GM19025 (cell line): ENCODE measurements at regions not wholly inside any gene's neighbourhood (a gene's known extent, or its start where the extent isn't known, plus 50 kb on each side); places are given as distances from the start of the nearest gene placed in this dataset.

Experiments used
- ATAC-seq: cut with Tn5 transposase; IDR thresholded peaks from one replicate; pipeline ENCODE4 v1.9.1; 2021; ENCODE audit warnings: mild to moderate bottlenecking, low read depth, moderate library complexity; ENCODE audit not compliant: unreplicated experiment

- no peak for ATAC-seq
Measured at GRCh38 chr17:33511670-33512069, 218.6 kb upstream of the ASIC2 start.

GRCh38 chr17:33512113-33512512 lies 219.0 kb upstream of the ASIC2 start:
- no peak for ATAC-seq

- no peak for ATAC-seq
Measured at GRCh38 chr17:33513769-33514168, 220.7 kb upstream of the ASIC2 start.

- no peak for ATAC-seq
Measured at GRCh38 chr17:33514369-33514768, 221.3 kb upstream of the ASIC2 start.

GRCh38 chr17:33515974-33516373 lies 222.9 kb upstream of the ASIC2 start:
- no peak for ATAC-seq

- ATAC-seq: no peak
Measured at GRCh38 chr17:33516645-33517044, 223.6 kb upstream of the ASIC2 start.

- no peak for ATAC-seq
Measured at GRCh38 chr17:33517746-33518145, 224.7 kb upstream of the ASIC2 start.

GRCh38 chr17:33519692-33520091 lies 226.6 kb upstream of the ASIC2 start:
- no peak for ATAC-seq

GRCh38 chr17:33520426-33521330 lies 227.6 kb upstream of the ASIC2 start:
- ATAC-seq: no peak

GRCh38 chr17:33521784-33522183 lies 228.7 kb upstream of the ASIC2 start:
- no peak for ATAC-seq

- no peak for ATAC-seq
Measured at GRCh38 chr17:33522623-33523022, 229.5 kb upstream of the ASIC2 start.

GRCh38 chr17:33523577-33523981 lies 230.5 kb upstream of the ASIC2 start:
- ATAC-seq: no peak

GRCh38 chr17:33525186-33525585 lies 232.1 kb upstream of the ASIC2 start:
- no peak for ATAC-seq

GRCh38 chr17:33526717-33527116 lies 233.6 kb upstream of the ASIC2 start:
- no peak for ATAC-seq

- ATAC-seq: no peak
Measured at GRCh38 chr17:33527290-33527689, 234.2 kb upstream of the ASIC2 start.

GRCh38 chr17:33528846-33529245 lies 235.8 kb upstream of the ASIC2 start:
- no peak for ATAC-seq

GRCh38 chr17:33529816-33530215 lies 236.7 kb upstream of the ASIC2 start:
- no peak for ATAC-seq

- no peak for ATAC-seq
Measured at GRCh38 chr17:33531311-33531710, 238.2 kb upstream of the ASIC2 start.

- ATAC-seq: no peak
Measured at GRCh38 chr17:33534087-33534486, 241.0 kb upstream of the ASIC2 start.

- ATAC-seq: no peak
Measured at GRCh38 chr17:33545124-33545523, 252.0 kb upstream of the ASIC2 start.

- no peak for ATAC-seq
Measured at GRCh38 chr17:33550261-33550660, 257.2 kb upstream of the ASIC2 start.

- no peak for ATAC-seq
Measured at GRCh38 chr17:33551075-33551474, 258.0 kb upstream of the ASIC2 start.
